ENCODE measurements at regions not wholly inside any gene's neighbourhood (a gene's known extent, or its start where the extent isn't known, plus 50 kb on each side); places are given as distances from the start of the nearest gene placed in this dataset.

- TF ChIP-seq CTCF (conservative IDR thresholded peaks at IDR 0.05; ENCODE audit: low read length) (no peak), EZH2phosphoT487 (IDR thresholded peaks at IDR 0.05; ENCODE audit: borderline replicate concordance) (no peak)
Observed at GRCh38 chr3:177647341-177647740, 450.1 kb upstream of the TBL1XR1 start.

Data from Loucy (cell line).